ENCODE measurements at regions not wholly inside any gene's neighbourhood (a gene's known extent, or its start where the extent isn't known, plus 50 kb on each side); places are given as distances from the start of the nearest gene placed in this dataset.

GRCh38 chr5:103477678-103478077 lies 84.9 kb downstream of the NUDT12 start:
- no peak for TF ChIP-seq POLR2A (IDR thresholded peaks at IDR 0.05; ENCODE audit: low read length)
- no peak for TF ChIP-seq GATA1 (IDR thresholded peaks at IDR 0.05; ENCODE audit: low read depth, low read length)
